ENCODE measurements at regions not wholly inside any gene's neighbourhood (a gene's known extent, or its start where the extent isn't known, plus 50 kb on each side); places are given as distances from the start of the nearest gene placed in this dataset.

- TF ChIP-seq CTCF (IDR thresholded peaks at IDR 0.05; ENCODE audit: low read length) (no peak), EZH2 (optimal IDR thresholded peaks at IDR 0.05; ENCODE audit: low read depth, low read length) (no peak), EZH2phosphoT487 (IDR thresholded peaks at IDR 0.05; ENCODE audit: low read length) (no peak)
Measured at GRCh38 chr1:221794079-221794670, 52.3 kb upstream of the DUSP10 start.
